HG03354 (cell line): ENCODE measurements at regions not wholly inside any gene's neighbourhood (a gene's known extent, or its start where the extent isn't known, plus 50 kb on each side); places are given as distances from the start of the nearest gene placed in this dataset.
"Not testable (repeated sequence)": the region's sequence is repeated elsewhere in the genome, so short reads cannot be mapped to it uniquely, and the experiment has no call there.

ENCODE experiments used
- ATAC-seq: cut with Tn5 transposase; IDR thresholded peaks from one replicate; pipeline ENCODE4 v1.9.1; 2021; ENCODE audit warnings: mild to moderate bottlenecking; ENCODE audit not compliant: unreplicated experiment, poor library complexity, severe bottlenecking

DNA sequence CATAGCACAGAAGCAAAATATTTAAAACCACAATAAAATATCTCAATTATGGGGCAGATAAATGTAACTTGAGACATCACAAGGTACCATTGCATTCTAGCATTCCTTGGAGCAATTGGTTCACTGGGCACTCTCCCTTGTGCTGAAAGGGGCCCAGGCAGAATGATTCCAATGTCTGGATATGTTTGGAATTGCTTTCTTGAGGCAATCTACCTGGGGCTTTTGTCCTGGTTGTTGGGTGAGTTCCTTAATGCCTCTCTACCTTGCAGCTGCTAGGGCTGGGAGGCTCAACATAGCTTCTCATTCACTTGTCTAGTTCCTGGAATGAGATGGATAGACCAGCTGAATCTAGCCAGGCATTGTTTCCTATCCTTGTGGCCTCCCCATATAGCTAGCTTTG is 539.6 kb upstream of the FSHR start:
- ATAC-seq: no peak

- ATAC-seq: not testable (repeated sequence)
Observed at GRCh38 chr2:49692022-49692421, 537.7 kb upstream of the FSHR start.

DNA sequence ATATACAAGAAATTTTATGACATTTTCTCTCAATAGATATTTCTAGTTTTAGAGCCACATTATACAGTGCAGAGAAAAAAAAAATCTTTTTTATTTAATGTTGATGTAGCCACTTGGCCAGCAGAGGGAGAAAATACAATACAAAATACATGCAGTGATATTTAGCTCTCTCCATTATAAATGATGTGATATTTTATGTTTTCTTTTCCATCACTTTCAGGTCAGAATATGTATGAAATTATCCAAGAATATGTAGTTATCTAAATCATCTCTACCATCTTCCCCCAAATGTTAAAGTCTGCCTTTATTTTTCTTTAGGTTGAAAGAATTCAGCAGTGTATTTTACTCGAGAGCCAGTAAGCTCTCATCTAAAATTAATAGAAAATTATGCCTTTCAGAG is 533.6 kb upstream of the FSHR start:
- ATAC-seq: no peak

DNA sequence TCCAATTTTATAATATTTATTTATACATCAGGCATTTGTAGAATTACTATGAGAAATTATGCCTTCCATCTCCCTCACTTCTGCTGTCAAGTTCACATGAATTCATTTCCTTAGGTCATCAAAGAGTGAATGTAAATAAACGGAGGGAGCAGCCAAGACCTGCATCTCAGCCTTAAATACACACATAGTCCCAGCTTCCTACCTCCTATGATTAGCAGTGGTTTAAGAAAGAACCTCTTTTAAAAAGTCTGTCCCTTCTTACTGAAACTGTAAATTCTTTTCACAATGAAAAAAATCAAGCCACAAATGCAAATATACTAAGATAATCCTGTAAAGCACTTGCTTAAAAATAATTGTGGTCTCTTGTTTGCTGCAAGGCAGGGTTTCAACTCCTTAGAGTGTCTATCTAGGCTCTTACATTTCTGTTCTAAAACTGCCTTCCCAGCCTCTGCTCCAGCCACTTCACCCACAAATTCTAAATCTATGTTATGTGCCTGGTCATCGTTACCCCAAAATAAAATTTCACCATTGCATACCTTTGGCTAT is 532.7 kb upstream of the FSHR start:
- ATAC-seq: no peak

DNA sequence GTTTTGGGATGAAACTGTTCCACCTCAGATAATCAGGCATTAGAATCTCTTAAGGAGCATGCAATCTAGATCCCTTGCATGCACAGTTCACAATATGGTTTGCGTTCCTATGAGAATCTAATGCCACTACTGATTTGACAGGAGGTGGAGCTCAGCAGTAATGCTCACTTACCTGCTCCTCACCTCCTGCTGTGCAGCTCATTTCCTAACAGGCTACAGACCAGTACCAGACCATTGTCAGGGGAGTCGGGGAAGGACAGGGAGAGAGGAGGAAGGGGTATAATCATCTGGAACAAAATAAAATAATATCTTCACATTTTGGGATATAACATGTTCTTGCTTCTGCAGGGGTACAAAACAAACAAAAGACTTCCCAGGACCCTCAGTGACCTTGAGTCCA is 532.0 kb upstream of the FSHR start:
- no peak for ATAC-seq

DNA sequence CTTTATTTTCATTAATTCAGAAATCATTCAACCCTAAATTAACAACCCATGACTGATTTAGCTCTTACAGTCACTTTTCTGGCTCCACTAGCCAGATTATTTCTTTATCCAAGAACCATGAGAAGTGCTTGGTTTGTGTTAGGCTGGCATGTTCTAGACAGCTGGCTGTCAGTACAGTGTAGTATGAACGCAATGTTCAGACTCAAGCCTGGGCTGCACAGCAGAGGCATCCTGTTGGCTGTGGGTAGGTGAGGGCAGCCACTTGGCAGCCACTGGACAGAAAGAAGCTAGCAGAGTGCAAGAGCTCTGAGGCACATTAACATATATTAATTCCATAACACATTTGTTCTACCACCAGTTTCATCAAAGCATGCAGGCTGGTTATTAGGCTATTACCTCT is 522.9 kb upstream of the FSHR start:
- no peak for ATAC-seq

DNA sequence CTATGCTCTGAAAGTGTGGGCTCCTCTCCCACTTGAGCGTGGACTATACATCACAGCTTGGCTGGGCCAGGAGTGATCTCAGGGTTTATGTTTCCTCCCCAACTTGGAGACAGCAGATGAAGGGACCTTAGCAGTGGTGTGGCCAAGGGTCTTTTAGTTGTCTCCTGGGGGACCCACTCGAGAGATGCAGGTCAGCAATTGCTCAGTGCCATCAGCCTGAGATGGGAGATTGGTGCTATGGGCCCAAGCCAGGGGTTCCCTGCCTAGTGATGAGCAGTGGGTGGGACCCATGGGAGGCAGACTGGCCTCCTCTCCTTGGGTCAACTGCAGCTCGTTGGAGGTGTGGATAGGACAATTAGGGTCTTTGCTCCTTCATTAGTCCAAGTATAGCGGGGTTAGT is 510.5 kb upstream of the FSHR start:
- no peak for ATAC-seq

GRCh38 chr2:49661809-49662208 is 507.5 kb upstream of the FSHR start:
- no peak for ATAC-seq

- no peak for ATAC-seq
Observed at GRCh38 chr2:49656853-49657252, 502.5 kb upstream of the FSHR start.

- no peak for ATAC-seq
Observed at GRCh38 chr2:49643149-49643548, 488.8 kb upstream of the FSHR start.

GRCh38 chr2:49640630-49641029 is 486.3 kb upstream of the FSHR start:
- ATAC-seq: no peak

DNA sequence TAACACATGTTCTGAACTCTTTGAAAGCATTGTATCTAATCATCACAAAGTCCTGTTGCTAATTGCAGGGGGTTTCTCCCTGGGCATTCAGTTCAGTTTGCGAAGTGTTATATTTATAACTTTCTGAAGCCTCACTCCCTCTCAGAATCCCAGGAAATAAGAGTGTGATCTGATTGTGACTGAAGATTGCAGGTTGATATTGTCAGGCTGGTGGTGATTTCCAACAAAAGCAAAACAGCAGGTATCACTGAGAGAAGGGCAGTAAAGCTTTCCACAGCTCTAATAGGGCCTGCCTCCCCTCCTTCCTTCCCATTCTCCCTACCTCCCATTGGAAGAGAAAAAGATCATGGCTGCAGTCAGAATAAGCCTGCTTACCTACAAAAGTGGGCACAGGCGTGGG is 466.7 kb upstream of the FSHR start:
- ATAC-seq: no peak

- no peak for ATAC-seq
Observed at GRCh38 chr2:49619804-49620203, 465.5 kb upstream of the FSHR start.

- ATAC-seq: no peak
Observed at GRCh38 chr2:49618491-49618890, 464.2 kb upstream of the FSHR start.

DNA sequence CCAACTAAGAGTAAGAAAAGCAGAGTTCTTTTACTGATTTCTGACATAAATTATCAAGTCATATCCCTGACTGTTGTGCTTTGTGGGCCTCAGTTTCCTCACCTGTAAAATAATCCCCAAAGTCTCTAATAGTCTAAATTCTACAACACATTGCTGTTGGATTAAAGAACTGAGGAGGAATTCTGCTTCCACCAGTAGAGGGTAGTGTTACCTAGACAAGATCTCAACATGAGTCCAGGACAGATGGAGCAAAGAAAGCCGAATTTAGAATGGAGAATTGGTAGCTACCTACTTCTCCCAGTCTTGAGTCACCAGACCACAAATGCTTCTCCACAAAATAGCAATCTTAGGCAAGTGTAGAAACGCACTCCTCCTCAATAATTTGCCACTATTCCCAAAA is 462.5 kb upstream of the FSHR start:
- no peak for ATAC-seq

GRCh38 chr2:49611796-49612195 is 457.5 kb upstream of the FSHR start:
- not testable (repeated sequence) for ATAC-seq

- ATAC-seq: no peak
Observed at GRCh38 chr2:49600524-49600923, 446.2 kb upstream of the FSHR start.

- no peak for ATAC-seq
Observed at GRCh38 chr2:49598231-49598630, 443.9 kb upstream of the FSHR start.

DNA sequence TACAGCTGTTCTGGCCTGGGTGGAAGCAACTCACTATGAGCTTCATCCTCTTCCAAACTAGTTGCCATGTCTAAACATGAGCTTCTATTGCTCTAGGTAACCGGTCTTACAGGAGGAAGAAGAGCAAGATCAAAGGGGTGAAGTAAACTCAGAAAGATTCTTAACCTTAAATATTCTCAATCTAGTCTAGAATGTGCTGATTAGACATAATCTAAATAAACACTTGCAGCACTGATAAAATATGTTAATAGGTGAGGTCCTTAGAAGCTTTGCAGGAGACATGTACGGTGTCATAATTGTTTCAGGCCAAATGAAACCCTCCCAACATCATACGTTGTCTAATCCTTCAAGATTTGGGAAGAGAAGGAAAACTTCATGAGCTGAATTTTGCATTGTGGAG is 431.6 kb upstream of the FSHR start:
- ATAC-seq: no peak

GRCh38 chr2:49582946-49583345 is 428.6 kb upstream of the FSHR start:
- no peak for ATAC-seq

GRCh38 chr2:49577041-49577440 is 422.7 kb upstream of the FSHR start:
- no peak for ATAC-seq

- no peak for ATAC-seq
Observed at GRCh38 chr2:49569176-49569575, 414.9 kb upstream of the FSHR start.
